Endodermal cell (in vitro differentiated cells): ENCODE measurements at regions not wholly inside any gene's neighbourhood (a gene's known extent, or its start where the extent isn't known, plus 50 kb on each side); places are given as distances from the start of the nearest gene placed in this dataset.

Experiments
- DNase-seq: peaks from one replicate; pipeline ENCODE4 v3.0.0-alpha.2; 2017
- H3K27ac ChIP-seq: 2 replicates; pipeline ENCODE4 v1.5.1; 2013; ENCODE audit warnings: mild to moderate bottlenecking, low read depth, low read length, moderate library complexity
- H3K27me3 ChIP-seq: 2 replicates; pipeline ENCODE4 v1.6.1; 2013; ENCODE audit warnings: mild to moderate bottlenecking, low read length, moderate library complexity; ENCODE audit not compliant: insufficient read depth, control insufficient read depth, poor library complexity, severe bottlenecking
- H3K36me3 ChIP-seq: 2 replicates; pipeline ENCODE4 v1.7.0; 2013; ENCODE audit warnings: mild to moderate bottlenecking, low read length, moderate library complexity; ENCODE audit not compliant: control insufficient read depth, insufficient read depth
- H3K4me1 ChIP-seq: one replicate; pipeline ENCODE4 v1.7.0; 2013; ENCODE audit warnings: low read length; ENCODE audit not compliant: control insufficient read depth, insufficient read depth
- H3K4me3 ChIP-seq: 2 replicates; pipeline ENCODE4 v1.5.1; 2013; ENCODE audit warnings: mild to moderate bottlenecking, low read length, moderate library complexity
- H3K9ac ChIP-seq: 2 replicates; pipeline ENCODE4 v1.6.1; 2013; ENCODE audit warnings: mild to moderate bottlenecking, low read length, moderate library complexity; ENCODE audit not compliant: poor library complexity, severe bottlenecking; ENCODE audit errors: extremely low read depth
- H3K9me3 ChIP-seq: 2 replicates; pipeline ENCODE4 v1.6.1; 2013; ENCODE audit warnings: mild to moderate bottlenecking, low read length, moderate library complexity; ENCODE audit not compliant: control insufficient read depth
- H3K27ac Mint-ChIP-seq: 2 replicates; pipeline ENCODE4 v1.8.0; 2020; ENCODE audit warnings: mixed read lengths
- H3K27me3 Mint-ChIP-seq: 2 replicates; pipeline ENCODE4 v1.8.0; 2021; ENCODE audit warnings: mild to moderate bottlenecking, mixed read lengths; ENCODE audit not compliant: insufficient read depth
- H3K36me3 Mint-ChIP-seq: 2 replicates; pipeline ENCODE4 v1.8.0; 2020; ENCODE audit warnings: low read depth, mixed read lengths
- H3K4me1 Mint-ChIP-seq: 2 replicates; pipeline ENCODE4 v1.8.0; 2020; ENCODE audit warnings: mixed read lengths
- H3K4me3 Mint-ChIP-seq: 2 replicates; pipeline ENCODE4 v1.8.0; 2020; ENCODE audit warnings: mild to moderate bottlenecking, moderate library complexity, mixed read lengths
- H3K9me3 Mint-ChIP-seq: 2 replicates; pipeline ENCODE4 v1.8.0; 2020; ENCODE audit warnings: mild to moderate bottlenecking, mixed read lengths
- WGBS, 2 experiments: methylation state at CpG; one replicate each; pipeline versions ENCODE4 v1.1.5 to v1.1.7; 2013; ENCODE audit warnings: missing lambda C conversion rate in 2 of 2, mixed read lengths in 1 of 2; ENCODE audit not compliant: insufficient coverage in 1 of 2, insufficient read length in 1 of 2; 5-methylcytosine and 5-hydroxymethylcytosine counted together
- TF ChIP-seq, protein P1 (sequence below): fragments of 200-600 bp; sonication (generic); conservative IDR thresholded peaks from 2 replicates; pipeline ENCODE4 v1.5.0; 2021; ENCODE audit warnings: antibody characterized with exemption, mild to moderate bottlenecking

GRCh38 chr2:200735061-200735460 lies 76.6 kb upstream of the BZW1 start:
- Mint-ChIP-seq H3K36me3 (no peaks in the 10 kb centered on the region), H3K4me1 (peaks cover 26% of the 10 kb centered on the region), H3K27me3 (peaks cover 8% of the 10 kb centered on the region), H3K27ac (no peak overlapping the region), H3K4me3 (no peak overlapping the region), H3K9me3 (no peaks in the 10 kb centered on the region)
- Histone ChIP-seq H3K4me3 (no peak overlapping the region), H3K36me3 (no peaks in the 10 kb centered on the region), H3K27ac (no peak overlapping the region), H3K9me3 (no peaks in the 10 kb centered on the region), H3K27me3 (no peaks in the 10 kb centered on the region), H3K4me1 (peaks cover 5% of the 10 kb centered on the region), H3K9ac (no peak overlapping the region)
- DNase-seq: no peak
- WGBS, 2 experiments: 93 to 100% methylated on average over 1 to 3 of the region's 3 CpGs
- TF ChIP-seq, protein P1, sequence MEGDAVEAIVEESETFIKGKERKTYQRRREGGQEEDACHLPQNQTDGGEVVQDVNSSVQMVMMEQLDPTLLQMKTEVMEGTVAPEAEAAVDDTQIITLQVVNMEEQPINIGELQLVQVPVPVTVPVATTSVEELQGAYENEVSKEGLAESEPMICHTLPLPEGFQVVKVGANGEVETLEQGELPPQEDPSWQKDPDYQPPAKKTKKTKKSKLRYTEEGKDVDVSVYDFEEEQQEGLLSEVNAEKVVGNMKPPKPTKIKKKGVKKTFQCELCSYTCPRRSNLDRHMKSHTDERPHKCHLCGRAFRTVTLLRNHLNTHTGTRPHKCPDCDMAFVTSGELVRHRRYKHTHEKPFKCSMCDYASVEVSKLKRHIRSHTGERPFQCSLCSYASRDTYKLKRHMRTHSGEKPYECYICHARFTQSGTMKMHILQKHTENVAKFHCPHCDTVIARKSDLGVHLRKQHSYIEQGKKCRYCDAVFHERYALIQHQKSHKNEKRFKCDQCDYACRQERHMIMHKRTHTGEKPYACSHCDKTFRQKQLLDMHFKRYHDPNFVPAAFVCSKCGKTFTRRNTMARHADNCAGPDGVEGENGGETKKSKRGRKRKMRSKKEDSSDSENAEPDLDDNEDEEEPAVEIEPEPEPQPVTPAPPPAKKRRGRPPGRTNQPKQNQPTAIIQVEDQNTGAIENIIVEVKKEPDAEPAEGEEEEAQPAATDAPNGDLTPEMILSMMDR: no peak

GRCh38 chr2:200736646-200737274 lies 75.0 kb upstream of the BZW1 start:
- Histone ChIP-seq H3K9ac (peak overlapping the region; percentile 35), H3K4me1 (peaks cover 10% of the 10 kb centered on the region), H3K9me3 (no peaks in the 10 kb centered on the region), H3K27me3 (no peaks in the 10 kb centered on the region), H3K27ac (no peak overlapping the region), H3K4me3 (no peak overlapping the region), H3K36me3 (no peaks in the 10 kb centered on the region)
- no peaks in the 10 kb centered on the region for H3K9me3 Mint-ChIP-seq
- H3K36me3 Mint-ChIP-seq: no peaks in the 10 kb centered on the region
- TF ChIP-seq, protein P1: no peak
- 20 to 26% methylated on average over 3 to 6 of the region's 6 CpGs for WGBS, 2 experiments
- peak; percentile 78 for DNase-seq
- peaks cover 38% of the 10 kb centered on the region for H3K4me1 Mint-ChIP-seq
- peak overlapping the region; percentile 26 for H3K4me3 Mint-ChIP-seq
- peak overlapping the region; percentile 91 for H3K27ac Mint-ChIP-seq
- H3K27me3 Mint-ChIP-seq: peaks cover 12% of the 10 kb centered on the region

DNA sequence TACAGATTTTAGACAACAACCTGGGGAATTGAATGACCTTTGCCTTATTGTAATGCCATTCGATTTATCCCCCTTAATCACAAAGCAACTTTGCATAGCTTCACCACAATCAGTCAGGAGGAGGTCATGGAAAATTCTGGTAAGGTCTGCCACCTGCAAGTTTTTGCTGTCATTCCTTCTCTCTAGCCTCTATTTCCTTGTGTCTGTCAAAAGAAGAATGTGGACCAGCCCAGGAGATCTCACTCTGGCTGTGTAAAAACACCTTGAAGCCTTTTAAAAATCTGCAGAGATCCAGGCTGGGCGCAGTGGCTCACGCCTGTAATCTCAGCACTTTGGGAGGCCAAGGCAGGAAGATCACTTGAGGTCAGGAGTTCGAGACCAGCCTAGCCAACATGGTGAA lies 74.1 kb upstream of the BZW1 start:
- no peaks in the 10 kb centered on the region for H3K27me3 ChIP-seq
- no peaks in the 10 kb centered on the region for H3K9me3 ChIP-seq
- Mint-ChIP-seq H3K9me3 (no peaks in the 10 kb centered on the region), H3K4me3 (no peak overlapping the region), H3K36me3 (no peaks in the 10 kb centered on the region), H3K27ac (peak overlapping the region; percentile 84), H3K4me1 (peaks cover 42% of the 10 kb centered on the region), H3K27me3 (peaks cover 14% of the 10 kb centered on the region)
- peaks cover 10% of the 10 kb centered on the region for H3K4me1 ChIP-seq
- no peaks in the 10 kb centered on the region for H3K36me3 ChIP-seq
- no peak overlapping the region for H3K4me3 ChIP-seq
- TF ChIP-seq, protein P1: no peak
- no peak overlapping the region for H3K27ac ChIP-seq
- peak overlapping the region; percentile 35 for H3K9ac ChIP-seq
- DNase-seq: no peak
- 76 to 94% methylated on average over 4 of the region's 4 CpGs for WGBS, 2 experiments
